H1 (cell line): ENCODE measurements at regions not wholly inside any gene's neighbourhood (a gene's known extent, or its start where the extent isn't known, plus 50 kb on each side); places are given as distances from the start of the nearest gene placed in this dataset.

Experiments
- CTCF ChIA-PET: fragments of 300-600 bp; sonication (Branson Sonifier 250); formaldehyde crosslinking; loops from one replicate; lab custom pipeline; 2021; ENCODE audit not compliant: partially characterized antibody; lab: Charles Lee
- POLR2A ChIA-PET: fragments of 300-600 bp; sonication (Branson Sonifier 250); formaldehyde crosslinking; loops from one replicate; lab custom pipeline; 2021; ENCODE audit warnings: inconsistent platforms; ENCODE audit not compliant: partially characterized antibody; lab: Charles Lee
- DNase-seq, 2 experiments: peaks; one replicate each; pipeline versions ENCODE4 v3.0.0 to v3.0.0-alpha.2; 2010 to 2022; ENCODE audit warnings: low spot score in 2 of 2, low read depth in 1 of 2, mixed read lengths in 1 of 2
- FAIRE-seq: peaks from 2 replicates; lab custom pipeline; 2011; peaks lifted over from hg19 to GRCh38; lab: Jason Lieb, UNC
- H2AFZ ChIP-seq: 2 replicates; pipeline ENCODE4 v1.8.1; 2012; ENCODE audit warnings: low read length, inconsistent platforms
- H2AK5ac ChIP-seq: 2 replicates; pipeline ENCODE4 v1.6.1; 2013; ENCODE audit warnings: low read depth, low read length
- H2BK120ac ChIP-seq: replicated peaks from 2 replicates; pipeline ENCODE3; 2013; ENCODE audit warnings: low read depth, low read length, inconsistent platforms
- H2BK12ac ChIP-seq: 2 replicates; pipeline ENCODE4 v1.6.1; 2013; ENCODE audit warnings: low read depth, low read length
- H2BK15ac ChIP-seq: 2 replicates; pipeline ENCODE4 v1.6.1; 2013; ENCODE audit warnings: low read length
- H2BK20ac ChIP-seq: 2 replicates; pipeline ENCODE4 v1.6.1; 2013; ENCODE audit warnings: low read length
- H2BK5ac ChIP-seq: 2 replicates; pipeline ENCODE4 v1.6.1; 2013; ENCODE audit warnings: low read depth, low read length
- H3K14ac ChIP-seq: 2 replicates; pipeline ENCODE4 v1.6.1; 2013; ENCODE audit warnings: inconsistent platforms; ENCODE audit not compliant: insufficient read length
- H3K18ac ChIP-seq: 2 replicates; pipeline ENCODE4 v1.6.1; 2013; ENCODE audit warnings: low read length; ENCODE audit errors: extremely low read depth
- H3K23ac ChIP-seq: 2 replicates; pipeline ENCODE4 v1.6.1; 2013; ENCODE audit warnings: inconsistent platforms; ENCODE audit not compliant: insufficient read length
- H3K23me2 ChIP-seq: 2 replicates; pipeline ENCODE4 v1.6.1; 2013; ENCODE audit warnings: low read depth, low read length
- H3K27ac ChIP-seq: 2 replicates; pipeline ENCODE4 v1.6.1; 2011; ENCODE audit warnings: low read depth, low read length, inconsistent platforms
- H3K27me3 ChIP-seq, 4 experiments: replicated peaks in 1 of 4; 1 replicate in 1 of 4; 2 replicates in 3 of 4; pipeline versions ENCODE4 v1.6.1 to v1.8.1; 2011 to 2013; ENCODE audit warnings: low read length in 3 of 4, mild to moderate bottlenecking in 3 of 4, inconsistent platforms in 2 of 4, mixed read lengths in 2 of 4, moderate library complexity in 1 of 4; ENCODE audit not compliant: control insufficient read depth in 3 of 4, insufficient read depth in 3 of 4; ENCODE audit errors: extremely low read depth in 1 of 4
- H3K36me3 ChIP-seq, 4 experiments: 2 replicates each; pipeline versions ENCODE4 v1.6.1 to v1.8.1; 2011 to 2013; ENCODE audit warnings: mild to moderate bottlenecking in 4 of 4, low read length in 3 of 4, moderate library complexity in 2 of 4, control low read depth in 1 of 4, inconsistent platforms in 1 of 4; ENCODE audit not compliant: insufficient read depth in 4 of 4, control insufficient read depth in 2 of 4
- H3K4ac ChIP-seq: replicated peaks from 2 replicates; pipeline ENCODE3; 2013; ENCODE audit warnings: low read length, low read depth, mixed read lengths, inconsistent platforms; ENCODE audit not compliant: insufficient read length
- H3K4me1 ChIP-seq, 4 experiments: replicated peaks in 1 of 4; 1 replicate in 1 of 4; 2 replicates in 3 of 4; pipeline versions ENCODE4 v1.6.1 to v1.8.1; 2011 to 2013; ENCODE audit warnings: low read length in 3 of 4, inconsistent platforms in 2 of 4, mixed read lengths in 1 of 4; ENCODE audit not compliant: insufficient read depth in 4 of 4, control insufficient read depth in 3 of 4
- H3K4me2 ChIP-seq, 2 experiments: 2 replicates each; pipeline versions ENCODE4 v1.6.1 to v1.8.1; 2011 to 2013; ENCODE audit warnings: low read depth in 2 of 2, low read length in 2 of 2, control low read depth in 1 of 2, inconsistent platforms in 1 of 2, mild to moderate bottlenecking in 1 of 2; ENCODE audit not compliant: insufficient read depth in 1 of 2
- H3K4me3 ChIP-seq, 4 experiments: fragments of 200-600, 300-600 bp in 1 of 4; sonication (generic), shearing (Covaris generic), sonication (Bioruptor Twin) in 1 of 4; 2 replicates each; pipeline versions ENCODE4 v1.5.1 to v1.8.1; 2011 to 2016; ENCODE audit warnings: low read length in 4 of 4, low read depth in 3 of 4, control low read depth in 2 of 4, inconsistent platforms in 2 of 4, mild to moderate bottlenecking in 2 of 4, mixed read lengths in 1 of 4, moderate library complexity in 1 of 4; ENCODE audit not compliant: insufficient read depth in 2 of 4; ENCODE audit errors: extremely low read depth in 1 of 4
- H3K56ac ChIP-seq: replicated peaks from 2 replicates; pipeline ENCODE3; 2013; ENCODE audit warnings: low read depth, mild to moderate bottlenecking, mixed read lengths, low read length, inconsistent platforms; ENCODE audit not compliant: insufficient read length
- H3K79me1 ChIP-seq: 2 replicates; pipeline ENCODE4 v1.6.1; 2013; ENCODE audit warnings: low read depth, low read length, control low read depth
- H3K79me2 ChIP-seq, 2 experiments: 2 replicates each; pipeline versions ENCODE4 v1.6.1 to v1.8.1; 2012 to 2013; ENCODE audit warnings: low read length in 2 of 2, mild to moderate bottlenecking in 2 of 2, inconsistent platforms in 1 of 2; ENCODE audit not compliant: insufficient read depth in 2 of 2, control insufficient read depth in 1 of 2
- H3K9ac ChIP-seq, 4 experiments: replicated peaks in 1 of 4; 1 replicate in 1 of 4; 2 replicates in 3 of 4; pipeline versions ENCODE4 v1.6.1 to v1.8.1; 2011 to 2013; ENCODE audit warnings: low read depth in 3 of 4, low read length in 3 of 4, control low read depth in 2 of 4, mild to moderate bottlenecking in 2 of 4, moderate library complexity in 2 of 4, inconsistent platforms in 1 of 4; ENCODE audit errors: extremely low read depth in 1 of 4
- H3K9me3 ChIP-seq, 2 experiments: 2 replicates each; pipeline versions ENCODE4 v1.6.1 to v1.8.1; 2012 to 2013; ENCODE audit warnings: mild to moderate bottlenecking in 2 of 2, moderate library complexity in 2 of 2, control low read depth in 1 of 2, inconsistent platforms in 1 of 2, low read depth in 1 of 2, low read length in 1 of 2, mixed read lengths in 1 of 2; ENCODE audit not compliant: insufficient read depth in 2 of 2
- H4K20me1 ChIP-seq, 2 experiments: replicated peaks in 1 of 2; 2 replicates each; pipeline versions ENCODE3 to v1.8.1; 2011 to 2013; ENCODE audit warnings: inconsistent platforms in 2 of 2, low read length in 2 of 2, mild to moderate bottlenecking in 1 of 2; ENCODE audit not compliant: insufficient read depth in 2 of 2, control insufficient read depth in 1 of 2
- H4K5ac ChIP-seq: 2 replicates; pipeline ENCODE4 v1.6.1; 2013; ENCODE audit warnings: low read length, low read depth, mixed read lengths, inconsistent platforms; ENCODE audit not compliant: insufficient read length
- H4K8ac ChIP-seq: 2 replicates; pipeline ENCODE4 v1.8.0; 2013; ENCODE audit warnings: mild to moderate bottlenecking, moderate library complexity, low read length, inconsistent platforms; ENCODE audit not compliant: insufficient read depth; ENCODE audit errors: extremely low read depth
- H4K91ac ChIP-seq: replicated peaks from 2 replicates; pipeline ENCODE3; 2013; ENCODE audit warnings: low read length, mixed read lengths, inconsistent platforms; ENCODE audit not compliant: insufficient read length
- CREB1 ChIP-seq: IDR thresholded peaks from 2 replicates; pipeline ENCODE4 v1.6.1; 2012; ENCODE audit warnings: inconsistent platforms
- TAF7 ChIP-seq: optimal IDR thresholded peaks from 2 replicates; pipeline ENCODE3; 2011; ENCODE audit warnings: low read depth, mild to moderate bottlenecking, inconsistent platforms, low read length, moderate library complexity, borderline replicate concordance

DNA sequence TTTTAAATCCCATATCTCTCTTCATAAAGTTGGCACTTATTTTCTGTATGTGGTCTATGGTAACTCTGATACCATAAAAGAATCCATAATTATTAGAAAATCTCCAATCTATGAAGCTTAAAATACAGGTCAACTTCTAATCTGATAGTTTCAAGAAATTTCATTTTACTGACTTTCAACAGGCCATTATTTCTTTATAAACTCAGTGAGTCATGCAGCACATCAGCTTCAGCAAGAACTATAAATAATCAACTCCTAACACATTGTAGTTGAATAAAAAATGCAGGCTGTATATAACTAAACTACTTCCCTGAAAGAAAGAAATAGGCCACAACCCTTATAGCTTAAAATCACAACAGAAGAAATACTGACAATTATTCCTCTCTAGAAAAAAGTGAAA lies 204.3 kb upstream of the CCDC150 start:
- no peak overlapping the region for H2AFZ ChIP-seq
- H2BK120ac ChIP-seq = no peak overlapping the region
- H2BK5ac ChIP-seq = no peak overlapping the region
- H3K56ac ChIP-seq = no peak overlapping the region
- H3K27me3 ChIP-seq = no peaks in the 10 kb centered on the region
- H3K4ac ChIP-seq = no peak overlapping the region
- no peaks in the 10 kb centered on the region for H3K79me2 ChIP-seq
- H4K5ac ChIP-seq = no peak overlapping the region
- H3K9me3 ChIP-seq = no peaks in the 10 kb centered on the region
- H3K23me2 ChIP-seq = no peaks in the 10 kb centered on the region
- no peak overlapping the region for H3K18ac ChIP-seq
- TF ChIP-seq CREB1 (no peak), TAF7 (no peak)
- no peak overlapping the region for H2BK12ac ChIP-seq
- ChIA-PET CTCF (interaction anchor here (0.6 to 3.7 kb wide), 5 partner anchors 10 to 896 kb away, joined by 3 to 30 read pairs (median 3); no protein-coding TSS in a partner anchor), POLR2A (no interaction called here)
- FAIRE-seq (no peak), DNase-seq (no peak)
- H3K4me2 ChIP-seq = no peak overlapping the region
- no peak overlapping the region for H3K9ac ChIP-seq
- no peak overlapping the region for H2AK5ac ChIP-seq
- H3K27ac ChIP-seq = no peak overlapping the region
- H3K79me1 ChIP-seq = no peaks in the 10 kb centered on the region
- no peak overlapping the region for H2BK15ac ChIP-seq
- H4K91ac ChIP-seq = no peak overlapping the region
- H4K20me1 ChIP-seq = no peaks in the 10 kb centered on the region
- H3K23ac ChIP-seq = no peak overlapping the region
- no peaks in the 10 kb centered on the region for H3K4me1 ChIP-seq
- no peak overlapping the region for H3K4me3 ChIP-seq
- H3K36me3 ChIP-seq = no peaks in the 10 kb centered on the region
- no peak overlapping the region for H2BK20ac ChIP-seq
- no peak overlapping the region for H3K14ac ChIP-seq
- H4K8ac ChIP-seq = no peak overlapping the region
